Endothelial cell of umbilical vein (primary cell): ENCODE measurements at regions not wholly inside any gene's neighbourhood (a gene's known extent, or its start where the extent isn't known, plus 50 kb on each side); places are given as distances from the start of the nearest gene placed in this dataset.

Source experiments
- BruUV-seq: library from RNA; stranded (reverse); fragments of 400-500 nt; replicated peaks from 2 replicates; lab custom pipeline; 2021; lab: Mats Ljungman, UMichigan
- CTCF ChIA-PET: fragments of 300-600, 350-600 bp; sonication (Branson Sonifier 250); formaldehyde crosslinking; loops from one replicate; lab custom pipeline; 2021; ENCODE audit warnings: antibody characterized with exemption, inconsistent platforms; lab: Charles Lee
- POLR2A ChIA-PET: fragments of 300-600, 350-600 bp; sonication (Branson Sonifier 250); formaldehyde crosslinking; loops from one replicate; lab custom pipeline; 2021; ENCODE audit warnings: antibody characterized with exemption, inconsistent platforms; lab: Charles Lee
- DNase-seq: peaks from one replicate; pipeline ENCODE4 v3.0.0-alpha.2; 2011; ENCODE audit warnings: low read depth, low spot score
- FAIRE-seq: peaks from 2 replicates; lab custom pipeline; 2011; peaks lifted over from hg19 to GRCh38; lab: Jason Lieb, UNC
- H2AFZ ChIP-seq: 2 replicates; pipeline ENCODE4 v1.6.0; 2012; ENCODE audit warnings: low read depth, low read length, control low read depth, inconsistent platforms
- H3K27ac ChIP-seq: 2 replicates; pipeline ENCODE4 v1.5.1; 2011; ENCODE audit warnings: low read depth, mild to moderate bottlenecking, control low read depth, low read length, moderate library complexity; ENCODE audit not compliant: insufficient read depth
- H3K27me3 ChIP-seq, 2 experiments: 2 replicates each; pipeline versions ENCODE4 v1.6.0 to v1.6.1; 2011; ENCODE audit warnings: low read length in 2 of 2, mixed read lengths in 1 of 2; ENCODE audit not compliant: control insufficient read depth in 2 of 2, insufficient read depth in 2 of 2
- H3K36me3 ChIP-seq, 2 experiments: 2 replicates in 1 of 2; 3 replicates in 1 of 2; pipeline ENCODE4 v1.5.1; 2011; ENCODE audit warnings: low read length in 2 of 2, mild to moderate bottlenecking in 1 of 2, moderate library complexity in 1 of 2; ENCODE audit not compliant: control insufficient read depth in 2 of 2, insufficient read depth in 2 of 2; ENCODE audit errors: extremely low read depth in 1 of 2
- H3K4me1 ChIP-seq: 3 replicates; pipeline ENCODE4 v1.5.1; 2011; ENCODE audit warnings: mild to moderate bottlenecking, low read length; ENCODE audit not compliant: control insufficient read depth, insufficient read depth; ENCODE audit errors: extremely low read depth
- H3K4me2 ChIP-seq: 2 replicates; pipeline ENCODE4 v1.6.1; 2011; ENCODE audit warnings: low read length, control low read depth, mixed read lengths; ENCODE audit not compliant: insufficient read depth
- H3K4me3 ChIP-seq, 3 experiments: fragments of 200-600 bp in 1 of 3; sonication (generic), shearing (Covaris generic) in 1 of 3; replicated peaks in 1 of 3; 2 replicates each; pipeline ENCODE4 v1.5.1; 2011 to 2016; ENCODE audit warnings: control low read depth in 3 of 3, low read length in 3 of 3, mild to moderate bottlenecking in 2 of 3, inconsistent platforms in 1 of 3, low read depth in 1 of 3, moderate library complexity in 1 of 3; ENCODE audit not compliant: insufficient read depth in 1 of 3
- H3K79me2 ChIP-seq: 2 replicates; pipeline ENCODE4 v1.6.0; 2012; ENCODE audit warnings: low read length, inconsistent platforms; ENCODE audit not compliant: control insufficient read depth, insufficient read depth
- H3K9ac ChIP-seq: replicated peaks from 2 replicates; pipeline ENCODE3; 2011; ENCODE audit warnings: low read length, control low read depth; ENCODE audit not compliant: insufficient read depth; ENCODE audit errors: extremely low read depth
- H3K9me1 ChIP-seq: replicated peaks from 3 replicates; pipeline ENCODE4 v1.6.0; 2011; ENCODE audit warnings: mild to moderate bottlenecking, low read length; ENCODE audit not compliant: control insufficient read depth, insufficient read depth; ENCODE audit errors: extremely low read depth
- H3K9me3 ChIP-seq: replicated peaks from 2 replicates; pipeline ENCODE4 v1.5.1; 2012; ENCODE audit warnings: low read length, inconsistent platforms; ENCODE audit not compliant: control insufficient read depth, insufficient read depth
- H4K20me1 ChIP-seq: replicated peaks from 2 replicates; pipeline ENCODE3; 2011; ENCODE audit warnings: mild to moderate bottlenecking, low read length; ENCODE audit not compliant: control insufficient read depth, insufficient read depth; ENCODE audit errors: extremely low read depth
- EZH2 ChIP-seq: IDR thresholded peaks from 2 replicates; pipeline ENCODE4 v1.6.1; 2012; ENCODE audit warnings: borderline replicate concordance, low read depth, mild to moderate bottlenecking, moderate library complexity, low read length, inconsistent platforms; ENCODE audit not compliant: severe bottlenecking
- FOS ChIP-seq: IDR thresholded peaks from 2 replicates; pipeline ENCODE4 v1.6.1; 2011; ENCODE audit warnings: mild to moderate bottlenecking, low read length, moderate library complexity, borderline replicate concordance; ENCODE audit not compliant: insufficient read depth
- GATA2 ChIP-seq: IDR thresholded peaks from 2 replicates; pipeline ENCODE4 v1.7.0; 2011; ENCODE audit warnings: low read depth, mild to moderate bottlenecking, moderate library complexity, mixed read lengths, low read length; ENCODE audit not compliant: insufficient read length, insufficient read depth
- JUN ChIP-seq: IDR thresholded peaks from 2 replicates; pipeline ENCODE4 v1.6.1; 2011; ENCODE audit warnings: borderline replicate concordance, low read depth; ENCODE audit not compliant: insufficient read length, insufficient read depth
- MAX ChIP-seq: IDR thresholded peaks from 2 replicates; pipeline ENCODE4 v1.6.1; 2011; ENCODE audit not compliant: insufficient read depth, insufficient read length
- MYC ChIP-seq: IDR thresholded peaks from one replicate; pipeline ENCODE4 v1.6.1; 2011; ENCODE audit warnings: mild to moderate bottlenecking, low read depth, low read length
- POLR2AphosphoS5 ChIP-seq: IDR thresholded peaks from 2 replicates; pipeline ENCODE4 v1.6.1; 2012; ENCODE audit warnings: low read depth, mild to moderate bottlenecking, control low read depth, low read length, moderate library complexity; ENCODE audit not compliant: insufficient read depth
- dilution Hi-C: fragments of 300-500 bp; cut with MboI; formaldehyde crosslinking; loops from one replicate; pipeline ENCODE4 v1.15.0; 2019; ENCODE audit warnings: low sequenced_read_pairs; ENCODE audit not compliant: extremely low pct_ligation_motif_present
- intact Hi-C: fragments of 100-400 bp; cut with micrococcal nuclease; formaldehyde crosslinking; loops from one replicate; pipeline ENCODE4 v1.10.0; 2022
- TF ChIP-seq, protein P1 (sequence below), 2 donors: IDR thresholded peaks; 1 replicate in 1 of 2; 2 replicates in 1 of 2; pipeline ENCODE4 v1.5.1; 2011; ENCODE audit warnings: low read length in 2 of 2, mild to moderate bottlenecking in 2 of 2, moderate library complexity in 2 of 2, control low read depth in 1 of 2, inconsistent platforms in 1 of 2, low read depth in 1 of 2; ENCODE audit not compliant: insufficient read depth in 1 of 2; ENCODE audit errors: extremely low read depth in 1 of 2

GRCh38 chr3:113058188-113058587 is 67.4 kb downstream of the GTPBP8 start:
- H2AFZ ChIP-seq: no peak overlapping the region
- no peak for DNase-seq
- POLR2A ChIA-PET: no interaction called here
- FAIRE-seq: no peak
- no peaks in the 10 kb centered on the region for H3K9me3 ChIP-seq
- TF ChIP-seq GATA2 (no peak), MYC (no peak), POLR2AphosphoS5 (no peak), FOS (no peak), MAX (no peak), EZH2 (no peak), JUN (no peak)
- TF ChIP-seq, protein P1, sequence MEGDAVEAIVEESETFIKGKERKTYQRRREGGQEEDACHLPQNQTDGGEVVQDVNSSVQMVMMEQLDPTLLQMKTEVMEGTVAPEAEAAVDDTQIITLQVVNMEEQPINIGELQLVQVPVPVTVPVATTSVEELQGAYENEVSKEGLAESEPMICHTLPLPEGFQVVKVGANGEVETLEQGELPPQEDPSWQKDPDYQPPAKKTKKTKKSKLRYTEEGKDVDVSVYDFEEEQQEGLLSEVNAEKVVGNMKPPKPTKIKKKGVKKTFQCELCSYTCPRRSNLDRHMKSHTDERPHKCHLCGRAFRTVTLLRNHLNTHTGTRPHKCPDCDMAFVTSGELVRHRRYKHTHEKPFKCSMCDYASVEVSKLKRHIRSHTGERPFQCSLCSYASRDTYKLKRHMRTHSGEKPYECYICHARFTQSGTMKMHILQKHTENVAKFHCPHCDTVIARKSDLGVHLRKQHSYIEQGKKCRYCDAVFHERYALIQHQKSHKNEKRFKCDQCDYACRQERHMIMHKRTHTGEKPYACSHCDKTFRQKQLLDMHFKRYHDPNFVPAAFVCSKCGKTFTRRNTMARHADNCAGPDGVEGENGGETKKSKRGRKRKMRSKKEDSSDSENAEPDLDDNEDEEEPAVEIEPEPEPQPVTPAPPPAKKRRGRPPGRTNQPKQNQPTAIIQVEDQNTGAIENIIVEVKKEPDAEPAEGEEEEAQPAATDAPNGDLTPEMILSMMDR (IDR thresholded peaks at IDR 0.05; ENCODE audit: extremely low read depth in 1 of 2, insufficient read depth in 1 of 2, low read depth in 1 of 2, low read length in 2 of 2): no peak
- no peaks in the 10 kb centered on the region for H3K36me3 ChIP-seq
- H3K27me3 ChIP-seq: peaks cover 0 to 10% of the 10 kb centered on the region in 2 experiments
- no peak overlapping the region for H3K9ac ChIP-seq
- no peaks in the 10 kb centered on the region for H4K20me1 ChIP-seq
- no peak overlapping the region for H3K27ac ChIP-seq
- CTCF ChIA-PET: interaction anchor here (1.0 to 1.5 kb wide), 3 partner anchors 12 to 230 kb away, joined by 3 to 4 read pairs (median 4); no protein-coding TSS in a partner anchor
- no peaks in the 10 kb centered on the region for H3K9me1 ChIP-seq
- dilution Hi-C loops: no loop called here
- H3K4me2 ChIP-seq: no peak overlapping the region
- intact Hi-C loops: loop anchor here (10.0 kb wide), 1 partner anchor 157 kb away; the partner anchor contains the start of gene BOC
- H3K4me1 ChIP-seq: no peaks in the 10 kb centered on the region
- no TSS peak for BruUV-seq
- H3K79me2 ChIP-seq: no peaks in the 10 kb centered on the region
- H3K4me3 ChIP-seq: no peak overlapping the region
